Keratinocyte (primary cell): ENCODE measurements at regions not wholly inside any gene's neighbourhood (a gene's known extent, or its start where the extent isn't known, plus 50 kb on each side); places are given as distances from the start of the nearest gene placed in this dataset.

ENCODE experiments used
- CTCF ChIP-seq, 3 experiments: IDR thresholded peaks in 1 of 3; conservative IDR thresholded peaks in 1 of 3; optimal IDR thresholded peaks in 1 of 3; 2 replicates in 2 of 3; 3 replicates in 1 of 3; pipeline versions ENCODE3 to v1.5.1; 2011; ENCODE audit warnings: low read length in 3 of 3, mild to moderate bottlenecking in 3 of 3, moderate library complexity in 2 of 3, control low read depth in 1 of 3, inconsistent platforms in 1 of 3; ENCODE audit not compliant: insufficient read depth in 2 of 3; ENCODE audit errors: extremely low read depth in 1 of 3
- EZH2 ChIP-seq: IDR thresholded peaks from one replicate; pipeline ENCODE4 v1.6.1; 2012; ENCODE audit warnings: inconsistent platforms, mild to moderate bottlenecking, low read length, moderate library complexity

GRCh38 chr11:15764326-15764725, 592.0 kb downstream of the SOX6 start:
- no peak for TF ChIP-seq CTCF (optimal IDR thresholded peaks at IDR 0.05 in 1 of 3, IDR thresholded peaks at IDR 0.05 in 1 of 3, conservative IDR thresholded peaks at IDR 0.05 in 1 of 3; ENCODE audit: extremely low read depth in 1 of 3, insufficient read depth in 2 of 3, low read length in 3 of 3)
- TF ChIP-seq EZH2, result no peak
